ENCODE measurements at regions not wholly inside any gene's neighbourhood (a gene's known extent, or its start where the extent isn't known, plus 50 kb on each side); places are given as distances from the start of the nearest gene placed in this dataset.

GRCh38 chr11:96482193-96482592, 92.4 kb downstream of the JRKL start (continued):
- TF ChIP-seq ZNF592 (IDR thresholded peaks at IDR 0.05) (no peak), HCFC1 (IDR thresholded peaks at IDR 0.05; ENCODE audit: low read length) (no peak), MYB (IDR thresholded peaks at IDR 0.05; ENCODE audit: borderline replicate concordance, low read depth, low read length) (no peak), ATF2 (IDR thresholded peaks at IDR 0.05; ENCODE audit: low read length) (no peak), CBX5 (IDR thresholded peaks at IDR 0.05; ENCODE audit: low read depth) (no peak), NR2F1 (conservative IDR thresholded peaks at IDR 0.05) (no peak), NFYA (IDR thresholded peaks at IDR 0.05; ENCODE audit: borderline replicate concordance, low read depth, low read length) (no peak)

- FAIRE-seq, result no peak
- no peak for TF ChIP-seq EED (IDR thresholded peaks at IDR 0.05; ENCODE audit: low read depth)
- TF ChIP-seq ZNF24 (IDR thresholded peaks at IDR 0.05), result no peak
- no peak for TF ChIP-seq PRDM15 (CRISPR knock-in tag; IDR thresholded peaks at IDR 0.05)
- TF ChIP-seq RFX5 (IDR thresholded peaks at IDR 0.05; ENCODE audit: low read depth, low read length), result no peak
- TF ChIP-seq HDAC6 (IDR thresholded peaks at IDR 0.05; ENCODE audit: unreplicated experiment), result no peak
- no peak for TF ChIP-seq ESRRA (IDR thresholded peaks at IDR 0.05; ENCODE audit: low read length)
These were observed 93.7 kb downstream of the JRKL start for GRCh38 chr11:96483374-96483955.

More at GRCh38 chr11:96483374-96483955, 93.7 kb downstream of the JRKL start:
- H3K4me1 ChIP-seq (ENCODE audit: control insufficient read depth, insufficient read depth, low read length), result no peaks in the 10 kb centered on the region
- DNase-seq (ENCODE audit: low read depth, low spot score) (no peak), ATAC-seq (no peak)
- H3K79me2 ChIP-seq (ENCODE audit: control insufficient read depth, insufficient read depth, low read length), result no peaks in the 10 kb centered on the region
- no peaks in the 10 kb centered on the region for H3K36me3 ChIP-seq (ENCODE audit: control insufficient read depth in 2 of 2, insufficient read depth in 2 of 2, low read length in 1 of 2)
- ChIA-PET POLR2A (no interaction called here), RAD21 (ENCODE audit: unreplicated experiment) (no interaction called here), CTCF (interaction anchor here (0.6 to 4.3 kb wide), 3 partner anchors 20 to 1537 kb away, joined by 3 to 35 read pairs (median 3); no protein-coding TSS in a partner anchor), SMC1A (ENCODE audit: uncharacterized antibody, unreplicated experiment) (interaction anchor here (0.6 to 1.2 kb wide), 2 partner anchors 657 to 1133 kb away, joined by 3 to 4 read pairs; no protein-coding TSS in a partner anchor)
- no peak overlapping the region for H3K27ac ChIP-seq (ENCODE audit: control insufficient read depth, insufficient read depth)
- intact Hi-C loops (cut with micrococcal nuclease; ENCODE audit: unreplicated experiment), result no loop called here
- in situ Hi-C loops (cut with MboI), result no loop called here
- no peak overlapping the region for H3K4me2 ChIP-seq (ENCODE audit: control insufficient read depth, insufficient read depth)
- no TSS peak for BruUV-seq (replicated peaks)
- no peaks in the 10 kb centered on the region; a peak in 2 of 4 replicates for H3K27me3 ChIP-seq (replicated peaks in 1 of 2; ENCODE audit: control insufficient read depth in 2 of 2, insufficient read depth in 2 of 2, low read length in 1 of 2)
- H3K9me3 ChIP-seq (replicated peaks; ENCODE audit: control insufficient read depth, insufficient read depth, low read length), result no peaks in the 10 kb centered on the region
- no peak overlapping the region for H3K4me3 ChIP-seq
- no peak overlapping the region for H2AFZ ChIP-seq (ENCODE audit: control insufficient read depth, low read depth, low read length)
- H4K20me1 ChIP-seq (ENCODE audit: control insufficient read depth, insufficient read depth), result no peaks in the 10 kb centered on the region
- no peak overlapping the region for H3K9ac ChIP-seq (ENCODE audit: control insufficient read depth, insufficient read depth, low read length)

Data from GM12878 (cell line).